OCI-LY7 (cell line): ENCODE measurements at regions not wholly inside any gene's neighbourhood (a gene's known extent, or its start where the extent isn't known, plus 50 kb on each side); places are given as distances from the start of the nearest gene placed in this dataset.

Experiments
- BruUV-seq: library from RNA; stranded (reverse); fragments of 400-500 nt; replicated peaks from 2 replicates; lab custom pipeline; 2021; lab: Mats Ljungman, UMichigan
- CTCF ChIA-PET: fragments of 300-600 bp; sonication (Branson Sonifier 250); formaldehyde crosslinking; loops from one replicate; lab custom pipeline; 2022; ENCODE audit warnings: antibody characterized with exemption; ENCODE audit not compliant: unreplicated experiment; lab: Charles Lee
- POLR2A ChIA-PET: fragments of 300-600 bp; sonication (Branson Sonifier 250); formaldehyde crosslinking; loops from one replicate; lab custom pipeline; 2022; ENCODE audit warnings: antibody characterized with exemption; lab: Charles Lee
- DNase-seq: peaks from one replicate; pipeline ENCODE4 v3.0.0-alpha.2; 2015; ENCODE audit warnings: low spot score
- H2AFZ ChIP-seq: fragments of 200-600 bp; sonication (generic), shearing (Covaris generic); 2 replicates; pipeline ENCODE4 v1.6.1; 2014; ENCODE audit warnings: mild to moderate bottlenecking, antibody characterized with exemption, low read length, moderate library complexity
- H3K27ac ChIP-seq: fragments of 200-600 bp; sonication (generic); 2 replicates; pipeline ENCODE4 v1.5.1; 2014; ENCODE audit warnings: mixed run types, low read depth, mild to moderate bottlenecking, moderate library complexity, low read length, inconsistent platforms; ENCODE audit not compliant: poor library complexity, severe bottlenecking
- H3K36me3 ChIP-seq: fragments of 200-600 bp; sonication (generic); 2 replicates; pipeline ENCODE4 v1.6.1; 2014; ENCODE audit warnings: mild to moderate bottlenecking, antibody characterized with exemption, low read length, moderate library complexity, mixed read lengths; ENCODE audit not compliant: insufficient read depth
- H3K4me1 ChIP-seq: fragments of 200-600 bp; sonication (generic); 2 replicates; pipeline ENCODE4 v1.5.1; 2014; ENCODE audit warnings: mild to moderate bottlenecking, low read length; ENCODE audit not compliant: insufficient read depth, poor library complexity, severe bottlenecking
- H3K4me2 ChIP-seq: fragments of 200-600 bp; sonication (generic); 2 replicates; pipeline ENCODE4 v1.6.1; 2014; ENCODE audit warnings: mild to moderate bottlenecking, low read length
- H3K4me3 ChIP-seq: fragments of 200-600 bp; sonication (generic); 2 replicates; pipeline ENCODE4 v1.5.1; 2014; ENCODE audit warnings: mild to moderate bottlenecking, low read depth, low read length; ENCODE audit not compliant: poor library complexity, severe bottlenecking
- H3K79me2 ChIP-seq: fragments of 200-600 bp; sonication (generic); 2 replicates; pipeline ENCODE4 v1.6.1; 2016; ENCODE audit warnings: low read depth, mild to moderate bottlenecking, low read length, moderate library complexity, mixed read lengths; ENCODE audit not compliant: insufficient read depth
- H3K9me2 ChIP-seq: fragments of 200-600 bp; sonication (generic); 2 replicates; pipeline ENCODE4 v1.6.1; 2016; ENCODE audit warnings: mild to moderate bottlenecking, low read length, mixed read lengths; ENCODE audit not compliant: insufficient read depth
- H3K9me3 ChIP-seq: fragments of 200-600 bp; sonication (generic); 2 replicates; pipeline ENCODE4 v1.6.1; 2014; ENCODE audit warnings: mild to moderate bottlenecking, mixed run types, low read length, mixed read lengths
- H4K20me1 ChIP-seq: fragments of 200-600 bp; sonication (generic); 2 replicates; pipeline ENCODE4 v1.6.1; 2014; ENCODE audit warnings: mild to moderate bottlenecking, antibody characterized with exemption, low read length, moderate library complexity, mixed read lengths; ENCODE audit not compliant: insufficient read depth
- CTCF ChIP-seq: fragments of 200-600 bp; sonication (generic); conservative IDR thresholded peaks from 2 replicates; pipeline ENCODE4 v1.5.1; 2014; ENCODE audit warnings: mild to moderate bottlenecking, antibody characterized with exemption, low read length, moderate library complexity, mixed read lengths
- EZH2phosphoT487 ChIP-seq: fragments of 200-600 bp; sonication (generic); IDR thresholded peaks from 2 replicates; pipeline ENCODE4 v1.6.1; 2018; ENCODE audit warnings: low read depth, borderline replicate concordance, mild to moderate bottlenecking, mixed run types, antibody characterized with exemption, low read length, moderate library complexity, mixed read lengths
- intact Hi-C: fragments of 100-400 bp; cut with micrococcal nuclease; formaldehyde crosslinking; loops from one replicate; pipeline ENCODE4 v1.10.0; 2022; ENCODE audit not compliant: unreplicated experiment

- Histone ChIP-seq H2AFZ (no peak overlapping the region), H3K4me3 (no peak overlapping the region), H3K4me1 (no peaks in the 10 kb centered on the region), H3K9me2 (no peaks in the 10 kb centered on the region), H4K20me1 (no peaks in the 10 kb centered on the region), H3K9me3 (peaks cover 20% of the 10 kb centered on the region; the same call in 1 of the 2 replicates), H3K79me2 (no peaks in the 10 kb centered on the region), H3K4me2 (no peak overlapping the region), H3K27ac (no peak overlapping the region), H3K36me3 (no peaks in the 10 kb centered on the region)
- POLR2A ChIA-PET = interaction anchor here (0.7 kb wide), 1 partner anchor 781 kb away, joined by 5 read pairs; no protein-coding TSS in a partner anchor
- CTCF ChIA-PET = no interaction called here
- BruUV-seq = no TSS peak
- DNase-seq = no peak
- TF ChIP-seq EZH2phosphoT487 = no peak
- no peak for TF ChIP-seq CTCF
- intact Hi-C loops = no loop called here
These were observed 160.0 kb downstream of the NDUFA10 start for GRCh38 chr2:239865059-239865639.

- ChIA-PET CTCF (no interaction called here), POLR2A (no interaction called here)
- Histone ChIP-seq H3K4me2 (no peak overlapping the region), H3K4me3 (no peak overlapping the region), H3K9me3 (peaks cover 20% of the 10 kb centered on the region; the same call in 1 of the 2 replicates), H4K20me1 (no peaks in the 10 kb centered on the region), H3K9me2 (no peaks in the 10 kb centered on the region), H3K27ac (no peak overlapping the region), H2AFZ (no peak overlapping the region), H3K36me3 (no peaks in the 10 kb centered on the region), H3K4me1 (no peaks in the 10 kb centered on the region), H3K79me2 (no peaks in the 10 kb centered on the region)
- no peak for DNase-seq
- intact Hi-C loops = no loop called here
- no peak for TF ChIP-seq CTCF
- no peak for TF ChIP-seq EZH2phosphoT487
- no TSS peak for BruUV-seq
These were observed 160.7 kb downstream of the NDUFA10 start for GRCh38 chr2:239864247-239865058.

GRCh38 chr2:239862613-239863012 is 162.5 kb downstream of the NDUFA10 start:
- no TSS peak for BruUV-seq

More at GRCh38 chr2:239862613-239863012, 162.5 kb downstream of the NDUFA10 start:
- TF ChIP-seq CTCF = no peak
- no peak for TF ChIP-seq EZH2phosphoT487
- intact Hi-C loops = no loop called here
- POLR2A ChIA-PET = no interaction called here
- Histone ChIP-seq H3K4me2 (no peak overlapping the region), H2AFZ (no peak overlapping the region), H3K9me3 (peaks cover 17% of the 10 kb centered on the region; the same call in 1 of the 2 replicates), H3K36me3 (no peaks in the 10 kb centered on the region), H3K4me1 (no peaks in the 10 kb centered on the region), H3K27ac (no peak overlapping the region), H3K9me2 (no peaks in the 10 kb centered on the region), H4K20me1 (no peaks in the 10 kb centered on the region), H3K79me2 (no peaks in the 10 kb centered on the region), H3K4me3 (no peak overlapping the region)
- CTCF ChIA-PET = no interaction called here
- DNase-seq = no peak
